NCI-H2196 treated with DMSO at 0.1 percent for 48 hours (cell line): ENCODE measurements at regions not wholly inside any gene's neighbourhood (a gene's known extent, or its start where the extent isn't known, plus 50 kb on each side); places are given as distances from the start of the nearest gene placed in this dataset.
"Not testable (repeated sequence)": the region's sequence is repeated elsewhere in the genome, so short reads cannot be mapped to it uniquely, and the experiment has no call there.

Experiments used
- DNase-seq: peaks from one replicate; lab custom pipeline; 2025; ENCODE audit not compliant: unreplicated experiment; lab: John Stamatoyannopoulos, UW

GRCh38 chr7:82701949-82702348, 258.4 kb upstream of the CACNA2D1 start:
- no peak for DNase-seq

- no peak for DNase-seq
Measured at GRCh38 chr7:82700741-82701140, 257.2 kb upstream of the CACNA2D1 start.

DNA sequence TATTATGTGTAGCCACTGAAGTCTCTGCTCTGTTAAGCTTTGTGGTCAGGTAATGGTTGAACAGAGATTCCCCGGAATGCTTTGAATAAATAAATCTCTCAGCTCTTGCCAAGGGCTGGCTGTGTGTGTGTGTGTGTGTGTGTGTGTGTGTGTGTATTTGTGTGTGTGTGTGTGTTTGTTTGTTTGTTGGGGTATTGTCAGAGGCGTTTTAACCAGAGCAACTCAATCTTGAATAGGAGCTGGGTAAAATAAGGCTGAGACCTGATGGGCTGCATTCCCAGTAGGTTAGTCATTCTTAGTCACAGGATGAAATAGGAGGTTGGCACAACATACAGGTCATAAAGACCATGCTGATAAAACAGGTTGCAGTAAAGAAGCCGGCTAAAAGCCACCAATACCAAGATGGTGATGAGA, 256.2 kb upstream of the CACNA2D1 start:
- DNase-seq: peak; percentile 15

GRCh38 chr7:82697897-82698296, 254.3 kb upstream of the CACNA2D1 start:
- DNase-seq: no peak

GRCh38 chr7:82696631-82697030, 253.1 kb upstream of the CACNA2D1 start:
- DNase-seq: no peak

GRCh38 chr7:82694022-82694421, 250.4 kb upstream of the CACNA2D1 start:
- DNase-seq: no peak

DNA sequence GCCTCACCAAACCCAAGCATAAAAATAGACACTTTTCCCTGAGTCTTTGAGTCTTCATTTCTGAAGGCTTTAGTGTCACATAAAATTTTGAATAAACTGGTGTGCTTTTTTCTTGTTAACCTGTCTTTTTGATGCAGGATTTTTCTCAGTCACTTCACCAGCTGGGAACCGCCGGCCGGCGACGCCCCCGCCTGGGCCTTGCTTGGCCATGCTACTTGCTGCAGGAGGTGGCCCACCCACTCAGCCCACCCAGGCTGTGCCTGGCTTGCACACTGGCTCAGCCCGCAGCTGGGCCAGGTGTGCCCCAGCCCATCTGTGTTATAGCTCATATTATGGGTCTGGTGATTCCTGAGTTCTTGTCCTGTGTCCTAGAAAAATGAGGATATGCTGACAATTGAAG, 247.4 kb upstream of the CACNA2D1 start:
- no peak for DNase-seq

DNA sequence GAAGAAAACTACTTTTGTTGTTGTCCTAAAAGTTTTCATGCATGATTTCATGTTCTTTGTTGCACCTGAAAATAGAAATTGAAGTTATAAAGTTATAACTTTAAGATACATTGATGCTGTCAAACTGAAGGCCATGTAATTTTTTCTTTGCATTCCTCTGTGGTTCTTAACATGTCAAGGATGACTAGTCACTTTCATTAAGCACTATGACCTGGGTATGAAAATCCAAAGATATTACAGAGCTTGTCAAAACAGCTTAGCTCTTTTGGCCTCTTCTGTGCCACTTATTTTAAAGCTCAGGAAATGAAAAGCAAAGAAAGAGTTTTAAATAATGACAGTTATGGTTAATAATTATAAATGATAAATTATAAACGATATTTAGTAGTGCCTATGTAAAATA, 241.6 kb upstream of the CACNA2D1 start:
- no peak for DNase-seq

- no peak for DNase-seq
Measured at GRCh38 chr7:82678716-82679115, 235.1 kb upstream of the CACNA2D1 start.

GRCh38 chr7:82678259-82678658, 234.7 kb upstream of the CACNA2D1 start:
- no peak for DNase-seq

DNA sequence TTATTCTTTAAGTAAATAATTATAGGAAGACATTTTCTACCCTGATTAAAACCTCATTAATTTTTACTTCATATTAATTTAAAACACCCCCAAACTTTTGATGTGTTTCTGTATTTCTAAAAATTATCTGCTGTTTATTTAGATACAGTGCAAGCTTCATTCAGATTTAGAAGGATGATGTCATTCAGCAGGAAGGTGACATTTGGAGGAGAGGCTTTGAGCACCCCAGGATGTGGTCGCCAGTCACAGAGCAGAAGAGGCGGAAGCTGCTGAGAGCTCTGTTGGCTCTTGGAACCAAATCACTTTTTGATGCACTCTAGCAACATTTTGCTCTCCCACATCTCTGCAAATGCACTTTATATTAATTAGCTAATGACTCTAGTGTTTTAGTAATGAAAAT, 233.9 kb upstream of the CACNA2D1 start:
- DNase-seq: no peak

DNA sequence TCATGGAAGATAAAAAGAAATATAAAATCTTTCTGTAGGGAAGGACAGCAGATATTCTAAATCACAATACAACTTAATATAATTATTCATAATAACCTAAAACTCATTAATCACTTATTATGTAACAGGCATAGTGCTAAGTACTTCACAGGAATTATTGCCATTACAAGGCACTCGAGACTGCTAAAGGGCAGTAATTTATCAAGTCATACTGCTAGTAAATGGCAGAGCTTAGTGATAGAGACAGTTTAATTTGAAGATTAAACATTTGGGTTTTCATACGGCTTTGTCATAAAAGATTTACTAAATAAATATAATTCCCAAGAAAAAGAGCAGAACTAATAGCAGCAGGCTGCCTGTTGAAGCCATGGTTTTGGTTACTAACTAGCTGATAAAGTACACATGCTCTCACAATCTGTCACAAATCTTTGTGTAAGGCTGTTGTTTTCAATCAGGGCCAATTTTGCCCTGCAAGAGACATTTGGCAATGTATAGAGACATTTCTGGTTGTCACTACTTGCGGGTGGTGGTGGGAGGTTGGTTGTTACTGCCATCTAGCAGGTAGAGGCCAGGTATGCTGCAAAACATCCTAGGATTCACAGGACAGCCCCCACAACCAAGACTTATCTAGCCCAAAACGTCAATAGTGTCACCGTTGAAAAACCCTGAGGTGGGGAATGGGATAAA, 233.3 kb upstream of the CACNA2D1 start:
- DNase-seq: no peak

DNA sequence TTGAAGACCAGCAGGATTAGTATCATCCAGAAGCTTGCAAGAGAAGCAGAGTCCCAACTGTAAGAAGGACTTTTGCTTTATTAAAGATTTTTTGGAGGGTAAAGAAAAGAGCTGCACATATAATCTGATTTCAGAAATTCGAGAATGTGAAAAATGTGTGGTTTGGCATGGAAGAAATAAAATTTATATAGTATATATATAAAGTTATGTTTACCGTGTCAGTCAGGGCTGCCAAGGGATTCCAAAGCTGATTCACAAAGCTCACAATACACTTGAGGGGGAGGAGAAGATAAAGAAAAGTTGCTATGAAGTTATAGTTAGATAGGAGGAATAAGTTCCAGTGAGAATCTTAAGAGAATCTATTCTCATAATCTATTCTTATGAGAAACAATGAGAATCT, 231.8 kb upstream of the CACNA2D1 start:
- DNase-seq: no peak

GRCh38 chr7:82674268-82674667, 230.7 kb upstream of the CACNA2D1 start:
- DNase-seq: no peak

GRCh38 chr7:82672078-82672477, 228.5 kb upstream of the CACNA2D1 start:
- DNase-seq: no peak

- no peak for DNase-seq
Measured at GRCh38 chr7:82669141-82669540, 225.6 kb upstream of the CACNA2D1 start.

GRCh38 chr7:82668676-82669075, 225.1 kb upstream of the CACNA2D1 start:
- DNase-seq: no peak

GRCh38 chr7:82665966-82666507, 222.5 kb upstream of the CACNA2D1 start:
- no peak for DNase-seq

- DNase-seq: no peak
Measured at GRCh38 chr7:82655965-82656364, 212.4 kb upstream of the CACNA2D1 start.

DNA sequence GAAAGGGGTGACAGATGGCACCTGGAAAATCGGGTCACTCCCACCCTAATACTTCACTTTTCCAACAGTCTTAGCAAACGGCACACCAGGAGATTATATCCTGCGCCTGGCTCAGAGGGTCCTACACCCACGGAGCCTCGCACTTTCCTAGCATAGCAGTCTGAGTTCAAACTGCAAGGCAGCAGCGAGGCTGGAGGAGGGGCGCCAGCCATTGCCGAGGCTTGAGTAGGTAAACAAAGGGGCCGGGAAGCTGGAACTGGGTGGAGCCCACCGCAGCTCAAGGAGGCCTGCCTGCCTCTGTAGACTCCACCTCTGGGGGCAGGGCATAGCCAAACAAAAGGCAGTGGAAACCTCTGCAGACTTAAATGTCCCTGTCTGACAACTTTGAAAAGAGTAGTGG, 206.5 kb upstream of the CACNA2D1 start:
- DNase-seq: not testable (repeated sequence)

- no peak for DNase-seq
Measured at GRCh38 chr7:82633592-82633991, 190.0 kb upstream of the CACNA2D1 start.

DNA sequence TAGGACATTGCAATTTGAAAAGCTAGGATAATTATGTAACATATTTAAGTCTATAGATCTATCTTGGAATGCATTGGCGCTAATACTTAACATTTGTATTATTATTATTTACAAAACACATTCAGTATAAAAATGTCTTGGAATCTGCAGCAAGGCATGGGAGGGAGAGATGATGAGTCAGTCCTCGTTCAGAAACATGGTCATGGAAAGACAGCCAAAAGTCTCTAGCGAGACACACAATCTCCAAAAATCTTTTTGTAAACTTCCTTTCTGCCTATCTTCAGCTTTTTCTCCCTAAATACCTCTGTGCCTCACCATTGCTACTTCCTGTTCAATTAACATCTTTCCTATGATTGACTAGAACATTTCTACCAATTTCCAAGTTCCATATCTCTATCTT, 188.4 kb upstream of the CACNA2D1 start:
- no peak for DNase-seq

DNA sequence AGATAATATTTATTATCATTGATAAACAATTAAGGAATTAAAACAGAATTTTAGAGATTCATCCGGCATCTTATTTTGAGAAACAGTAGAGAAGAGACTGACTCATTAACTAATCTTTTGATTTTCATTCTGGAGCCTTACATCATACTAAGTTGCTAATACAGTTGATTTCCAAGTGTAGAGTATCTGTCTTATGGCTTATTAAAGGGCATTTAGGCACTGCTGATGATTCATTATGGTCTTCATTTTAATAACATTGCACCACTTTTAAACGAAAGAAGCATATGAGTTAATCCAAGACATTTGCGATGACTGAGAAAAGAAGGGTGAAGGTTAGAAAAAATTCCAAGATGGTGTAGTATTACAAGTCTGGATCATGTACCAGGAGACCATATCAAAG, 186.0 kb upstream of the CACNA2D1 start:
- no peak for DNase-seq
